IMR-90 (cell line): ENCODE measurements at regions not wholly inside any gene's neighbourhood (a gene's known extent, or its start where the extent isn't known, plus 50 kb on each side); places are given as distances from the start of the nearest gene placed in this dataset.

Experiments
- ATAC-seq: fragments of 200-7000 bp; cut with Tn5 transposase; 2 replicates; pipeline ENCODE4 v1.9.1; 2020; ENCODE audit warnings: low read depth, mild to moderate bottlenecking, moderate library complexity
- BruUV-seq: library from RNA; stranded (reverse); fragments of 400-500 nt; replicated peaks from 2 replicates; lab custom pipeline; 2021; lab: Mats Ljungman, UMichigan
- CTCF ChIA-PET: fragments of 300-600 bp; formaldehyde crosslinking; extraction: SDS; loops from one replicate; lab custom pipeline; 2021; ENCODE audit warnings: antibody characterized with exemption; lab: Yijun Ruan, JAX
- POLR2A ChIA-PET: fragments of 300-600 bp; sonication (Branson Sonifier 250); formaldehyde crosslinking; loops from one replicate; lab custom pipeline; 2022; ENCODE audit warnings: antibody characterized with exemption; ENCODE audit not compliant: unreplicated experiment; lab: Charles Lee
- DNase-seq: peaks from one replicate; pipeline ENCODE4 v3.0.0; 2013
- H2AFZ ChIP-seq: replicated peaks from 2 replicates; pipeline ENCODE3; 2013; ENCODE audit warnings: low read length, mild to moderate bottlenecking; ENCODE audit not compliant: poor library complexity
- H2AK5ac ChIP-seq: 2 replicates; pipeline ENCODE4 v1.6.1; 2013; ENCODE audit warnings: low read depth, low read length, inconsistent platforms
- H2AK9ac ChIP-seq: replicated peaks from 2 replicates; pipeline ENCODE3; 2013; ENCODE audit warnings: mild to moderate bottlenecking, low read depth, low read length, moderate library complexity; ENCODE audit not compliant: poor library complexity
- H2BK120ac ChIP-seq: 2 replicates; pipeline ENCODE4 v1.6.1; 2013; ENCODE audit warnings: low read depth, low read length, inconsistent platforms
- H2BK15ac ChIP-seq: 3 replicates; pipeline ENCODE4 v1.6.1; 2013; ENCODE audit warnings: low read depth, low read length, inconsistent platforms
- H2BK20ac ChIP-seq: 2 replicates; pipeline ENCODE4 v1.6.1; 2013; ENCODE audit warnings: low read depth, mild to moderate bottlenecking, inconsistent platforms, low read length, moderate library complexity
- H2BK5ac ChIP-seq: 2 replicates; pipeline ENCODE4 v1.6.1; 2013; ENCODE audit warnings: mild to moderate bottlenecking, low read depth, low read length, inconsistent platforms; ENCODE audit not compliant: poor library complexity, severe bottlenecking
- H3K14ac ChIP-seq: replicated peaks from 2 replicates; pipeline ENCODE4 v1.6.1; 2013; ENCODE audit warnings: low read depth, low read length, inconsistent platforms
- H3K18ac ChIP-seq: 2 replicates; pipeline ENCODE4 v1.6.1; 2013; ENCODE audit warnings: low read depth, low read length, control low read depth
- H3K23ac ChIP-seq: 2 replicates; pipeline ENCODE4 v1.6.1; 2013; ENCODE audit warnings: low read depth, low read length, inconsistent platforms
- H3K27ac ChIP-seq: 2 replicates; pipeline ENCODE4 v1.5.1; 2013; ENCODE audit warnings: mild to moderate bottlenecking, control low read depth, low read length; ENCODE audit not compliant: insufficient read depth
- H3K27me3 ChIP-seq: 2 replicates; pipeline ENCODE4 v1.6.1; 2013; ENCODE audit warnings: low read length; ENCODE audit not compliant: control insufficient read depth, insufficient read depth
- H3K36me3 ChIP-seq: 2 replicates; pipeline ENCODE4 v1.6.1; 2013; ENCODE audit warnings: low read length, mixed read lengths; ENCODE audit not compliant: control insufficient read depth, insufficient read depth
- H3K4ac ChIP-seq: 2 replicates; pipeline ENCODE4 v1.6.1; 2013; ENCODE audit warnings: low read depth, low read length, inconsistent platforms
- H3K4me1 ChIP-seq: 2 replicates; pipeline ENCODE4 v1.6.1; 2013; ENCODE audit warnings: low read length, mixed read lengths; ENCODE audit not compliant: control insufficient read depth, insufficient read depth
- H3K4me2 ChIP-seq: 2 replicates; pipeline ENCODE4 v1.6.1; 2013; ENCODE audit warnings: low read depth, mild to moderate bottlenecking, control low read depth, low read length, moderate library complexity
- H3K4me3 ChIP-seq: 2 replicates; pipeline ENCODE4 v1.5.1; 2013; ENCODE audit warnings: low read depth, mild to moderate bottlenecking, control low read depth, low read length, moderate library complexity; ENCODE audit not compliant: insufficient read depth
- H3K56ac ChIP-seq: 2 replicates; pipeline ENCODE4 v1.6.1; 2013; ENCODE audit warnings: low read length, inconsistent platforms; ENCODE audit not compliant: insufficient read depth; ENCODE audit errors: extremely low read depth
- H3K79me1 ChIP-seq, 2 experiments: 2 replicates each; pipeline ENCODE4 v1.6.1; 2013; ENCODE audit warnings: low read length in 2 of 2, inconsistent platforms in 1 of 2, low read depth in 1 of 2
- H3K9ac ChIP-seq: 2 replicates; pipeline ENCODE4 v1.6.1; 2013; ENCODE audit warnings: low read depth, low read length, control low read depth
- H3K9me1 ChIP-seq: 2 replicates; pipeline ENCODE4 v1.6.1; 2013; ENCODE audit warnings: low read length, inconsistent platforms; ENCODE audit not compliant: insufficient read depth
- H3K9me3 ChIP-seq: 2 replicates; pipeline ENCODE4 v1.6.1; 2013; ENCODE audit warnings: low read length; ENCODE audit not compliant: control insufficient read depth, insufficient read depth
- H4K20me1 ChIP-seq: 2 replicates; pipeline ENCODE4 v1.6.1; 2013; ENCODE audit warnings: low read length, inconsistent platforms; ENCODE audit not compliant: insufficient read depth
- H4K5ac ChIP-seq: 2 replicates; pipeline ENCODE4 v1.6.1; 2013; ENCODE audit warnings: mild to moderate bottlenecking, low read depth, low read length, control low read depth
- H4K8ac ChIP-seq, 2 experiments: 2 replicates each; pipeline ENCODE4 v1.6.1; 2013; ENCODE audit warnings: low read depth in 2 of 2, low read length in 2 of 2, control low read depth in 1 of 2, inconsistent platforms in 1 of 2
- H4K91ac ChIP-seq: 2 replicates; pipeline ENCODE4 v1.6.1; 2013; ENCODE audit warnings: low read depth, low read length, inconsistent platforms; ENCODE audit not compliant: insufficient read depth
- CEBPB ChIP-seq: IDR thresholded peaks from 2 replicates; pipeline ENCODE4 v1.6.1; 2012; ENCODE audit warnings: low read depth, low read length, improper control_type of control experiment
- ELK1 ChIP-seq: fragments of 150-350 bp; IDR thresholded peaks from 2 replicates; pipeline ENCODE4 v1.6.1; 2016; ENCODE audit warnings: low read depth, mild to moderate bottlenecking, low read length, moderate library complexity, borderline replicate concordance
- FOS ChIP-seq: fragments of 150-350 bp; IDR thresholded peaks from 2 replicates; pipeline ENCODE4 v1.6.1; 2016; ENCODE audit warnings: low read depth, low read length
- MXI1 ChIP-seq: IDR thresholded peaks from 2 replicates; pipeline ENCODE4 v1.6.1; 2012; ENCODE audit warnings: low read depth, mild to moderate bottlenecking, low read length, moderate library complexity, borderline replicate concordance
- POLR2A ChIP-seq: IDR thresholded peaks from 2 replicates; pipeline ENCODE4 v1.6.1; 2012; ENCODE audit warnings: mild to moderate bottlenecking, low read depth, low read length
- RCOR1 ChIP-seq: IDR thresholded peaks from 2 replicates; pipeline ENCODE4 v1.6.1; 2012; ENCODE audit warnings: mild to moderate bottlenecking, low read length, improper control_type of control experiment; ENCODE audit not compliant: insufficient replicate concordance
- RFX5 ChIP-seq: IDR thresholded peaks from 2 replicates; pipeline ENCODE4 v1.8.0; 2012; ENCODE audit warnings: low read depth, mild to moderate bottlenecking, low read length, moderate library complexity
- WGBS, 2 experiments: methylation state at CpG; one replicate each; pipeline versions ENCODE4 v1.1.5 to v1.1.7; 2013; ENCODE audit warnings: missing lambda C conversion rate in 2 of 2; ENCODE audit not compliant: insufficient read length in 1 of 2; ENCODE audit errors: extremely low coverage in 2 of 2; 5-methylcytosine and 5-hydroxymethylcytosine counted together
- dilution Hi-C: fragments of 300-500 bp; cut with HindIII; formaldehyde crosslinking; loops from one replicate; pipeline ENCODE4 v1.14.3; 2018; ENCODE audit warnings: low sequenced_read_pairs; ENCODE audit not compliant: unreplicated experiment
- in situ Hi-C: fragments of 300-500 bp; cut with MboI; formaldehyde crosslinking; loops from 3 replicates; pipeline ENCODE4 v1.14.3; 2019; ENCODE audit warnings: low sequenced_read_pairs, inconsistent platforms, mixed read lengths
- intact Hi-C: fragments of 100-400 bp; cut with micrococcal nuclease; formaldehyde crosslinking; loops from 2 replicates; pipeline ENCODE4 v1.10.0; 2022
- TF ChIP-seq, protein P1 (sequence below): fragments of 150-350 bp; IDR thresholded peaks from 2 replicates; pipeline ENCODE4 v1.6.1; 2017; ENCODE audit warnings: mild to moderate bottlenecking, antibody characterized with exemption, low read length, low read depth

- H3K4ac ChIP-seq = no peak overlapping the region
- no peaks in the 10 kb centered on the region for H4K20me1 ChIP-seq
- intact Hi-C loops = no loop called here
- no peak overlapping the region for H2AK9ac ChIP-seq
- H4K8ac ChIP-seq = no peak overlapping the region
- H2BK5ac ChIP-seq = no peak overlapping the region
- no TSS peak for BruUV-seq
- no peak overlapping the region for H2AFZ ChIP-seq
- H3K4me3 ChIP-seq = no peak overlapping the region
- H3K9me3 ChIP-seq = no peaks in the 10 kb centered on the region
- H2BK15ac ChIP-seq = no peak overlapping the region
- CTCF ChIA-PET = no interaction called here
- H4K5ac ChIP-seq = no peak overlapping the region
- H2BK120ac ChIP-seq = no peak overlapping the region
- 60% methylated on average over 1 of the region's 6 CpGs; no CpG with 5 or more reads in 1 of the 2 experiments for WGBS, 2 experiments
- no peaks in the 10 kb centered on the region for H3K79me1 ChIP-seq
- H3K27me3 ChIP-seq = no peaks in the 10 kb centered on the region
- H3K36me3 ChIP-seq = no peaks in the 10 kb centered on the region
- H3K4me1 ChIP-seq = no peaks in the 10 kb centered on the region
- H2AK5ac ChIP-seq = no peak overlapping the region
- POLR2A ChIA-PET = no interaction called here
- no peak overlapping the region for H3K4me2 ChIP-seq
- no peak overlapping the region for H4K91ac ChIP-seq
- no peak overlapping the region for H2BK20ac ChIP-seq
- in situ Hi-C loops = loop anchor here (10.0 kb wide), 1 partner anchor 238 kb away; no protein-coding TSS in a partner anchor
- H3K9me1 ChIP-seq = no peaks in the 10 kb centered on the region
- no peak for DNase-seq
- H3K27ac ChIP-seq = no peak overlapping the region
- no peak overlapping the region for H3K14ac ChIP-seq
- TF ChIP-seq FOS (no peak), MXI1 (no peak), ELK1 (no peak), RCOR1 (no peak), CEBPB (no peak), RFX5 (no peak), POLR2A (no peak)
- TF ChIP-seq, protein P1, sequence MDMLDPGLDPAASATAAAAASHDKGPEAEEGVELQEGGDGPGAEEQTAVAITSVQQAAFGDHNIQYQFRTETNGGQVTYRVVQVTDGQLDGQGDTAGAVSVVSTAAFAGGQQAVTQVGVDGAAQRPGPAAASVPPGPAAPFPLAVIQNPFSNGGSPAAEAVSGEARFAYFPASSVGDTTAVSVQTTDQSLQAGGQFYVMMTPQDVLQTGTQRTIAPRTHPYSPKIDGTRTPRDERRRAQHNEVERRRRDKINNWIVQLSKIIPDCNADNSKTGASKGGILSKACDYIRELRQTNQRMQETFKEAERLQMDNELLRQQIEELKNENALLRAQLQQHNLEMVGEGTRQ = no peak
- H3K9ac ChIP-seq = no peak overlapping the region
- no peak for ATAC-seq
- no peak overlapping the region for H3K18ac ChIP-seq
- no peak overlapping the region for H3K56ac ChIP-seq
- dilution Hi-C loops = no loop called here
- H3K23ac ChIP-seq = no peak overlapping the region
Observed at GRCh38 chr18:5606951-5607350, 63.2 kb upstream of the EPB41L3 start.
